ENCODE measurements at regions not wholly inside any gene's neighbourhood (a gene's known extent, or its start where the extent isn't known, plus 50 kb on each side); places are given as distances from the start of the nearest gene placed in this dataset.

DNA sequence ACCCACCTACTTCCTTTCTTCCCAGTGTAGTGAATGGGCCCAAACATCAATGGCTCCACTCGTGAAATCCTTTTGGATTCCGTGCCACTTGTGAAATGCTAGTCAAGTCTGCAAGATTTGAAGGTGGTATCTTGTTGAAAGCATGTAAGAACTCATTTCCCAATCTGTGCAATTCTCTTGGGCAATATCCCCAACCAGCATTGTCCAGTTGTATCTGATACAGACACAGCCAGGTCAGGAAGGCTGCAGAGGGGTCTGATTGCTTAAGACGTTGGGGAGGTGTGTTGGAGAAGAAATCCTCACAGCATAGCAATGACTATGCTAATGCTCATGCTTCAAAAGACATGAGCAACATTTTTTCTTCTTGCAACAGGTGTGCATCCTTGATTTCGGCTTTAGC lies 164.8 kb downstream of the VEGFC start:
- Histone ChIP-seq H3K4me2 (no peak overlapping the region), H3K9me3 (ENCODE audit: insufficient read depth, low read depth) (no peaks in the 10 kb centered on the region), H3K27ac (no peak overlapping the region), H3F3A (ENCODE audit: insufficient read depth, low read depth) (no peaks in the 10 kb centered on the region), H3K36me3 (ENCODE audit: low read depth) (no peaks in the 10 kb centered on the region), H3K27me3 (ENCODE audit: insufficient read depth, low read depth) (no peaks in the 10 kb centered on the region), H4K20me1 (ENCODE audit: insufficient read depth) (no peaks in the 10 kb centered on the region), H3K79me2 (ENCODE audit: low read depth) (no peaks in the 10 kb centered on the region), H3K4me1 (replicated peaks; ENCODE audit: insufficient read depth) (no peaks in the 10 kb centered on the region), H3K9me2 (ENCODE audit: insufficient read depth) (no peaks in the 10 kb centered on the region), H2AFZ (no peak overlapping the region), H3K4me3 (no peak overlapping the region)
- TF ChIP-seq, protein P1, sequence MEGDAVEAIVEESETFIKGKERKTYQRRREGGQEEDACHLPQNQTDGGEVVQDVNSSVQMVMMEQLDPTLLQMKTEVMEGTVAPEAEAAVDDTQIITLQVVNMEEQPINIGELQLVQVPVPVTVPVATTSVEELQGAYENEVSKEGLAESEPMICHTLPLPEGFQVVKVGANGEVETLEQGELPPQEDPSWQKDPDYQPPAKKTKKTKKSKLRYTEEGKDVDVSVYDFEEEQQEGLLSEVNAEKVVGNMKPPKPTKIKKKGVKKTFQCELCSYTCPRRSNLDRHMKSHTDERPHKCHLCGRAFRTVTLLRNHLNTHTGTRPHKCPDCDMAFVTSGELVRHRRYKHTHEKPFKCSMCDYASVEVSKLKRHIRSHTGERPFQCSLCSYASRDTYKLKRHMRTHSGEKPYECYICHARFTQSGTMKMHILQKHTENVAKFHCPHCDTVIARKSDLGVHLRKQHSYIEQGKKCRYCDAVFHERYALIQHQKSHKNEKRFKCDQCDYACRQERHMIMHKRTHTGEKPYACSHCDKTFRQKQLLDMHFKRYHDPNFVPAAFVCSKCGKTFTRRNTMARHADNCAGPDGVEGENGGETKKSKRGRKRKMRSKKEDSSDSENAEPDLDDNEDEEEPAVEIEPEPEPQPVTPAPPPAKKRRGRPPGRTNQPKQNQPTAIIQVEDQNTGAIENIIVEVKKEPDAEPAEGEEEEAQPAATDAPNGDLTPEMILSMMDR (conservative IDR thresholded peaks at IDR 0.05), result no peak
- TF ChIP-seq EZH2 (IDR thresholded peaks at IDR 0.05; ENCODE audit: low read depth), result no peak
- intact Hi-C loops (cut with micrococcal nuclease; ENCODE audit: unreplicated experiment), result no loop called here
- ChIA-PET CTCF (no interaction called here), POLR2A (ENCODE audit: unreplicated experiment) (no interaction called here)
- DNase-seq, result no peak
- BruUV-seq (replicated peaks), result no TSS peak

DNA sequence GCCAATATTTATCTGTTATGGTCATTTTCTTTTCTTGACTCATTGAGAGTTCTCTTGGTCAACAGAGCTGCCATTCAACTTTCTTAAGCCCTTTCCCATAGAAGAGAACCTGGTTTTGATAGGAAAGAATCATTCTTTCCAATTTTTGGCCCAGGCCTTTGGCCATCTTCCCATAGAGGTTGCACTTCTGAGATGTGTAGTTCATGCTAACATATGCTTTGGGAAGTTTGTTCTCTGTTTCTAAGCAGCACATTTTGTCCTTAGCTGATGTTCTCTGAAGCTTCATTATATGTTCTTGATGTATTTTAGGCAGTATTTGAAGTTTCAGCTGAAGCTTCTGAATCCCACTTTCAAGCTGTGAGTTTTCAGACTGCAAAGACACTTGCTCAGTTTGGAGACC lies 161.1 kb downstream of the VEGFC start:
- ChIA-PET CTCF (no interaction called here), POLR2A (ENCODE audit: unreplicated experiment) (no interaction called here)
- Histone ChIP-seq H3K36me3 (ENCODE audit: low read depth) (no peaks in the 10 kb centered on the region), H3K27ac (no peak overlapping the region), H2AFZ (no peak overlapping the region), H3K9me3 (ENCODE audit: insufficient read depth, low read depth) (no peaks in the 10 kb centered on the region; the same call in 1 of the 2 replicates), H3K79me2 (ENCODE audit: low read depth) (no peaks in the 10 kb centered on the region), H3K27me3 (ENCODE audit: insufficient read depth, low read depth) (no peaks in the 10 kb centered on the region), H3F3A (ENCODE audit: insufficient read depth, low read depth) (no peaks in the 10 kb centered on the region), H3K4me2 (no peak overlapping the region), H3K4me3 (no peak overlapping the region), H4K20me1 (ENCODE audit: insufficient read depth) (no peaks in the 10 kb centered on the region), H3K4me1 (replicated peaks; ENCODE audit: insufficient read depth) (peaks cover 7% of the 10 kb centered on the region), H3K9me2 (ENCODE audit: insufficient read depth) (no peaks in the 10 kb centered on the region)
- TF ChIP-seq, protein P1 (conservative IDR thresholded peaks at IDR 0.05), result no peak
- no peak for TF ChIP-seq EZH2 (IDR thresholded peaks at IDR 0.05; ENCODE audit: low read depth)
- BruUV-seq (replicated peaks), result no TSS peak
- intact Hi-C loops (cut with micrococcal nuclease; ENCODE audit: unreplicated experiment), result no loop called here
- DNase-seq, result no peak
